H9 (cell line): ENCODE measurements at regions not wholly inside any gene's neighbourhood (a gene's known extent, or its start where the extent isn't known, plus 50 kb on each side); places are given as distances from the start of the nearest gene placed in this dataset.

Source experiments
- DNase-seq: peaks from one replicate; pipeline ENCODE4 v3.0.0-alpha.2; 2017
- H2AFZ ChIP-seq: one replicate; pipeline ENCODE4 v1.6.1; 2013; ENCODE audit warnings: mild to moderate bottlenecking, low read length, control low read depth, moderate library complexity
- H2AK5ac ChIP-seq: 2 replicates; pipeline ENCODE4 v1.6.1; 2013; ENCODE audit warnings: low read length, control low read depth, mixed read lengths; ENCODE audit not compliant: insufficient read length
- H2BK120ac ChIP-seq: one replicate; pipeline ENCODE4 v1.6.1; 2013; ENCODE audit warnings: low read depth, mild to moderate bottlenecking, low read length, control low read depth, inconsistent platforms; ENCODE audit not compliant: poor library complexity, severe bottlenecking
- H2BK12ac ChIP-seq: 2 replicates; pipeline ENCODE4 v1.6.1; 2013; ENCODE audit warnings: low read length, control low read depth, mixed read lengths, low read depth; ENCODE audit not compliant: insufficient read length
- H2BK15ac ChIP-seq: 2 replicates; pipeline ENCODE4 v1.6.1; 2013; ENCODE audit warnings: low read depth, low read length, control low read depth
- H2BK20ac ChIP-seq: one replicate; pipeline ENCODE4 v1.6.1; 2013; ENCODE audit warnings: low read depth, mild to moderate bottlenecking, low read length, control low read depth, inconsistent platforms; ENCODE audit not compliant: poor library complexity, severe bottlenecking
- H2BK5ac ChIP-seq: 2 replicates; pipeline ENCODE4 v1.6.1; 2013; ENCODE audit warnings: low read length, control low read depth, mixed read lengths; ENCODE audit not compliant: insufficient read length
- H3K14ac ChIP-seq: 2 replicates; pipeline ENCODE4 v1.6.1; 2013; ENCODE audit warnings: low read length, control low read depth; ENCODE audit not compliant: insufficient read depth
- H3K18ac ChIP-seq: 2 replicates; pipeline ENCODE4 v1.6.1; 2013; ENCODE audit warnings: low read depth, mild to moderate bottlenecking, mixed read lengths, low read length, control low read depth; ENCODE audit not compliant: insufficient read length
- H3K23ac ChIP-seq: 2 replicates; pipeline ENCODE4 v1.6.1; 2013; ENCODE audit warnings: low read length, control low read depth, mixed read lengths, low read depth; ENCODE audit not compliant: insufficient read length
- H3K23me2 ChIP-seq: 2 replicates; pipeline ENCODE4 v1.6.1; 2013; ENCODE audit warnings: low read depth, mild to moderate bottlenecking, mixed read lengths, low read length, control low read depth; ENCODE audit not compliant: insufficient read length, poor library complexity, severe bottlenecking
- H3K27ac ChIP-seq: 2 replicates; pipeline ENCODE4 v1.5.1; 2013; ENCODE audit warnings: low read length, control low read depth, mixed read lengths, low read depth; ENCODE audit not compliant: insufficient read length
- H3K27me3 ChIP-seq: 2 replicates; pipeline ENCODE4 v1.6.1; 2013; ENCODE audit warnings: low read length, control low read depth, inconsistent platforms; ENCODE audit not compliant: insufficient read depth
- H3K4ac ChIP-seq: 2 replicates; pipeline ENCODE4 v1.6.1; 2013; ENCODE audit warnings: low read depth, mild to moderate bottlenecking, control low read depth, inconsistent platforms, low read length, moderate library complexity
- H3K4me1 ChIP-seq: 2 replicates; pipeline ENCODE4 v1.6.1; 2013; ENCODE audit warnings: low read length, control low read depth, inconsistent platforms; ENCODE audit not compliant: insufficient read depth
- H3K4me2 ChIP-seq: 2 replicates; pipeline ENCODE4 v1.6.1; 2013; ENCODE audit warnings: low read length, control low read depth, mixed read lengths; ENCODE audit not compliant: insufficient read length, insufficient read depth
- H3K56ac ChIP-seq: 2 replicates; pipeline ENCODE4 v1.6.1; 2013; ENCODE audit warnings: low read depth, mild to moderate bottlenecking, mixed read lengths, low read length, control low read depth; ENCODE audit not compliant: insufficient read length
- H3K79me1 ChIP-seq: 2 replicates; pipeline ENCODE4 v1.6.1; 2013; ENCODE audit warnings: low read depth, mild to moderate bottlenecking, moderate library complexity, low read length, control low read depth, inconsistent platforms; ENCODE audit not compliant: insufficient read depth, poor library complexity, severe bottlenecking
- H3K79me2 ChIP-seq: 2 replicates; pipeline ENCODE4 v1.6.1; 2013; ENCODE audit warnings: low read length, control low read depth, inconsistent platforms; ENCODE audit not compliant: insufficient read depth
- H3K9ac ChIP-seq: 2 replicates; pipeline ENCODE4 v1.6.1; 2013; ENCODE audit warnings: low read length, control low read depth, mixed read lengths; ENCODE audit not compliant: insufficient read length; ENCODE audit errors: extremely low read depth
- H3K9me3 ChIP-seq: one replicate; pipeline ENCODE4 v1.6.1; 2013; ENCODE audit warnings: low read depth, low read length, inconsistent platforms; ENCODE audit not compliant: control insufficient read depth
- H3T11ph ChIP-seq: one replicate; pipeline ENCODE4 v1.6.1; 2013; ENCODE audit warnings: mild to moderate bottlenecking, low read length, control low read depth, inconsistent platforms
- H4K20me1 ChIP-seq: one replicate; pipeline ENCODE4 v1.6.1; 2013; ENCODE audit not compliant: control insufficient read depth, insufficient read length, insufficient read depth
- H4K5ac ChIP-seq: 2 replicates; pipeline ENCODE4 v1.6.1; 2013; ENCODE audit warnings: low read depth, mild to moderate bottlenecking, mixed read lengths, low read length, control low read depth; ENCODE audit not compliant: insufficient read length
- H4K8ac ChIP-seq: replicated peaks from 2 replicates; pipeline ENCODE4 v1.6.1; 2013; ENCODE audit warnings: low read length, control low read depth, mixed read lengths, low read depth; ENCODE audit not compliant: insufficient read length
- H4K91ac ChIP-seq: 2 replicates; pipeline ENCODE4 v1.6.1; 2013; ENCODE audit warnings: low read depth, mild to moderate bottlenecking, moderate library complexity, mixed read lengths, low read length, control low read depth; ENCODE audit not compliant: insufficient read length
- H3K27ac Mint-ChIP-seq, 3 experiments: 2 replicates in 2 of 3; 3 replicates in 1 of 3; pipeline ENCODE4 v1.8.0; 2020 to 2021; ENCODE audit warnings: mixed read lengths in 3 of 3, mild to moderate bottlenecking in 1 of 3, moderate library complexity in 1 of 3
- H3K27me3 Mint-ChIP-seq: 2 replicates; pipeline ENCODE4 v1.8.0; 2021; ENCODE audit warnings: low read depth, mild to moderate bottlenecking, moderate library complexity, mixed read lengths
- H3K36me3 Mint-ChIP-seq, 3 experiments: 2 replicates in 2 of 3; 3 replicates in 1 of 3; pipeline ENCODE4 v1.8.0; 2020 to 2021; ENCODE audit warnings: low read depth in 3 of 3, mixed read lengths in 3 of 3; ENCODE audit not compliant: insufficient read depth in 1 of 3
- H3K4me1 Mint-ChIP-seq, 2 experiments: 2 replicates each; pipeline ENCODE4 v1.8.0; 2020; ENCODE audit warnings: mixed read lengths in 2 of 2
- H3K4me3 Mint-ChIP-seq, 2 experiments: 2 replicates in 1 of 2; 3 replicates in 1 of 2; pipeline ENCODE4 v1.8.0; 2020 to 2021; ENCODE audit warnings: mild to moderate bottlenecking in 2 of 2, mixed read lengths in 2 of 2, moderate library complexity in 1 of 2
- H3K9me3 Mint-ChIP-seq, 2 experiments: 2 replicates in 1 of 2; 3 replicates in 1 of 2; pipeline ENCODE4 v1.8.0; 2020; ENCODE audit warnings: mild to moderate bottlenecking in 2 of 2, mixed read lengths in 2 of 2, moderate library complexity in 1 of 2
- CTCF ChIP-seq: fragments of 200-600 bp; sonication (generic); conservative IDR thresholded peaks from 3 replicates; pipeline ENCODE4 v1.8.0; 2021; ENCODE audit warnings: antibody characterized with exemption, mild to moderate bottlenecking
- WGBS: extraction: QIAGEN DNeasy Blood & Tissue Kit; methylation state at CpG from one replicate; pipeline ENCODE4 v1.1.7; 2013; ENCODE audit warnings: missing lambda C conversion rate, low lambda C conversion rate, mixed read lengths; ENCODE audit not compliant: insufficient read length; ENCODE audit errors: extremely low coverage; 5-methylcytosine and 5-hydroxymethylcytosine counted together

DNA sequence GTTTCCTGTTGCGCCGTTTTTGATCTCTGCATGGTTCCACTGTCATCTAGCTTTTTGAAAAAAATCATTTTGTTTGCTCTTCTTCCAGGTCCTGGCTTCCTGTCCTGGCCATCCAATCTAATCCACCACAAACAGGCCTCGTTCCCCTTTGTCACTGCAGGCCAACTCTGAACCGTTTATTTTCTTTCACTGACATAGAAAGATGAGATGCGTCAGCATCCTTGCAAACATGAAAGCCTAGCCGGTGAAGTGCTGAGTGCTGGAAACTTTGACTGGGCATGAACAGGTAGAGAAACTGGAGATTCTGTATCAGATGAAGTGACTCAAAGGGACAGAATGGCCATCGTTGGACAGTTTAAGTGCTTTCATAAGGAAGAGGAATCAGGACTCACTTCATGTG lies 1247.8 kb downstream of the TYW1 start:
- H2BK120ac ChIP-seq, result no peak overlapping the region
- WGBS, result no CpG with 5 or more reads among the region's 7 CpGs
- peaks cover 19 to 25% of the 10 kb centered on the region in 2 experiments for H3K9me3 Mint-ChIP-seq

More for the DNA sequence above, 1247.8 kb downstream of the TYW1 start:
- Histone ChIP-seq H3K79me2 (no peaks in the 10 kb centered on the region), H4K8ac (no peak overlapping the region), H4K91ac (no peak overlapping the region), H2BK5ac (no peak overlapping the region), H2AFZ (no peak overlapping the region), H3K4me1 (peaks cover 13% of the 10 kb centered on the region; the same call in 1 of the 2 replicates), H3K18ac (no peak overlapping the region), H3K79me1 (no peaks in the 10 kb centered on the region), H3K27me3 (no peaks in the 10 kb centered on the region), H3K56ac (no peak overlapping the region), H3K27ac (no peak overlapping the region), H4K20me1 (no peaks in the 10 kb centered on the region), H4K5ac (no peak overlapping the region), H2BK15ac (no peak overlapping the region), H3K4me2 (no peak overlapping the region), H3K9me3 (no peaks in the 10 kb centered on the region), H3K14ac (no peak overlapping the region), H3K4ac (no peak overlapping the region), H3K23ac (no peak overlapping the region), H2BK12ac (no peak overlapping the region), H3K9ac (no peak overlapping the region), H3K23me2 (no peaks in the 10 kb centered on the region), H3T11ph (no peak overlapping the region), H2AK5ac (no peak overlapping the region), H2BK20ac (no peak overlapping the region)
- no peak for TF ChIP-seq CTCF
- no peak for DNase-seq
- no peak overlapping the region for H3K27ac Mint-ChIP-seq
- peaks cover 16% of the 10 kb centered on the region for H3K27me3 Mint-ChIP-seq
- H3K4me1 Mint-ChIP-seq, result peaks cover 28 to 38% of the 10 kb centered on the region in 2 experiments
- H3K4me3 Mint-ChIP-seq, result no peak overlapping the region
- peaks cover 10 to 19% (median 14%) of the 10 kb centered on the region in 3 experiments for H3K36me3 Mint-ChIP-seq
